ENCODE measurements at regions not wholly inside any gene's neighbourhood (a gene's known extent, or its start where the extent isn't known, plus 50 kb on each side); places are given as distances from the start of the nearest gene placed in this dataset.

DNA sequence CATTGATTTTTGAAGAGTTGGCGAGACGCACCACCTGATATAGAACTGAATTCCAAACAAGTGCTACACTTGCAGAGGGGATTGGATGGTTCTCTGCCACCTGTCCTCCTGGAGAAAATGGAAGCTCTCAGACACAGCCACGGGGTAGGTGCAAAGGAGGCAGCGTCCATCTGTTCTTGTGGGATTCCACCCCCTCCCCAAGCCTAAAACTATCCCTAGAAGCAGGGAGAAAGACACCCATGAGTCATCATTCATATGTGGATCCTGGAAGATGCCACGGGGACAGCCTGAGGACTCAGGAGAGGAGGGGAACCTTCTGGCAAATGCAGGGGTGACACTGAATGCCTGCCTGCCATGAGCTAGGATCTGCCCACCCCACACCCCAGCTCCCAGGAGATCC lies 171.3 kb upstream of the CST7 start:
- TF ChIP-seq, protein P1, sequence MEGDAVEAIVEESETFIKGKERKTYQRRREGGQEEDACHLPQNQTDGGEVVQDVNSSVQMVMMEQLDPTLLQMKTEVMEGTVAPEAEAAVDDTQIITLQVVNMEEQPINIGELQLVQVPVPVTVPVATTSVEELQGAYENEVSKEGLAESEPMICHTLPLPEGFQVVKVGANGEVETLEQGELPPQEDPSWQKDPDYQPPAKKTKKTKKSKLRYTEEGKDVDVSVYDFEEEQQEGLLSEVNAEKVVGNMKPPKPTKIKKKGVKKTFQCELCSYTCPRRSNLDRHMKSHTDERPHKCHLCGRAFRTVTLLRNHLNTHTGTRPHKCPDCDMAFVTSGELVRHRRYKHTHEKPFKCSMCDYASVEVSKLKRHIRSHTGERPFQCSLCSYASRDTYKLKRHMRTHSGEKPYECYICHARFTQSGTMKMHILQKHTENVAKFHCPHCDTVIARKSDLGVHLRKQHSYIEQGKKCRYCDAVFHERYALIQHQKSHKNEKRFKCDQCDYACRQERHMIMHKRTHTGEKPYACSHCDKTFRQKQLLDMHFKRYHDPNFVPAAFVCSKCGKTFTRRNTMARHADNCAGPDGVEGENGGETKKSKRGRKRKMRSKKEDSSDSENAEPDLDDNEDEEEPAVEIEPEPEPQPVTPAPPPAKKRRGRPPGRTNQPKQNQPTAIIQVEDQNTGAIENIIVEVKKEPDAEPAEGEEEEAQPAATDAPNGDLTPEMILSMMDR (IDR thresholded peaks at IDR 0.05 in 4 of 5, conservative IDR thresholded peaks at IDR 0.05 in 1 of 5) = no peak
- TF ChIP-seq POLR2A (IDR thresholded peaks at IDR 0.05) = no peak
